ENCODE measurements at regions not wholly inside any gene's neighbourhood (a gene's known extent, or its start where the extent isn't known, plus 50 kb on each side); places are given as distances from the start of the nearest gene placed in this dataset.

- TF ChIP-seq CTCF (conservative IDR thresholded peaks at IDR 0.05; ENCODE audit: low read depth, low read length) (no peak), EZH2phosphoT487 (IDR thresholded peaks at IDR 0.05; ENCODE audit: borderline replicate concordance, low read length) (no peak), EZH2 (IDR thresholded peaks at IDR 0.05; ENCODE audit: low read length, unreplicated experiment) (no peak)
These were observed 395.6 kb downstream of the RND3 start for GRCh38 chr2:150091846-150092245.

Data from PC-3 (cell line).